Duodenal mucosa (tissue), 2 donors: ENCODE measurements at regions not wholly inside any gene's neighbourhood (a gene's known extent, or its start where the extent isn't known, plus 50 kb on each side); places are given as distances from the start of the nearest gene placed in this dataset.

Experiments
- H3K27ac ChIP-seq: one replicate; pipeline ENCODE4 v1.7.0; 2013; ENCODE audit warnings: low read depth, low read length
- H3K27me3 ChIP-seq, 2 donors: one replicate each; pipeline ENCODE4 v1.7.0; 2013; ENCODE audit warnings: low read length in 2 of 2, control low read depth in 1 of 2; ENCODE audit not compliant: insufficient read depth in 2 of 2, control insufficient read depth in 1 of 2
- H3K36me3 ChIP-seq, 2 donors: one replicate each; pipeline ENCODE4 v1.7.0; 2013; ENCODE audit warnings: low read length in 2 of 2, control low read depth in 1 of 2; ENCODE audit not compliant: insufficient read depth in 2 of 2, control insufficient read depth in 1 of 2
- H3K4me1 ChIP-seq, 2 donors: one replicate each; pipeline ENCODE4 v1.7.0; 2013; ENCODE audit warnings: low read length in 2 of 2, control low read depth in 1 of 2; ENCODE audit not compliant: insufficient read depth in 2 of 2, control insufficient read depth in 1 of 2
- H3K4me3 ChIP-seq, 2 donors: one replicate each; pipeline ENCODE4 v1.7.0; 2013; ENCODE audit warnings: low read length in 2 of 2, low read depth in 1 of 2
- H3K9ac ChIP-seq, 2 donors: one replicate each; pipeline ENCODE4 v1.7.0; 2013; ENCODE audit warnings: low read length in 2 of 2, low read depth in 1 of 2
- H3K9me3 ChIP-seq, 2 donors: one replicate each; pipeline ENCODE4 v1.7.0; 2013; ENCODE audit warnings: low read length in 2 of 2, control low read depth in 1 of 2; ENCODE audit not compliant: control insufficient read depth in 1 of 2

GRCh38 chr14:71600309-71600708, 331.9 kb upstream of the RGS6 start:
- Histone ChIP-seq H3K36me3 (peaks cover 0 to 6% of the 10 kb centered on the region in 2 donors), H3K4me1 (peaks cover 0 to 7% of the 10 kb centered on the region in 2 donors), H3K9me3 (peaks cover 0 to 9% of the 10 kb centered on the region in 2 donors), H3K27me3 (no peaks in the 10 kb centered on the region), H3K9ac (no peak overlapping the region), H3K27ac (no peak overlapping the region), H3K4me3 (no peak overlapping the region)

GRCh38 chr14:71602524-71602923, 329.7 kb upstream of the RGS6 start:
- Histone ChIP-seq H3K9ac (no peak overlapping the region), H3K27me3 (no peaks in the 10 kb centered on the region), H3K36me3 (peaks cover 0 to 6% of the 10 kb centered on the region in 2 donors), H3K4me3 (no peak overlapping the region), H3K4me1 (peaks cover 0 to 7% of the 10 kb centered on the region in 2 donors), H3K27ac (no peak overlapping the region), H3K9me3 (peaks cover 0 to 9% of the 10 kb centered on the region in 2 donors)

GRCh38 chr14:71604231-71604630, 328.0 kb upstream of the RGS6 start:
- H3K9ac ChIP-seq = no peak overlapping the region
- peaks cover 0 to 9% of the 10 kb centered on the region in 2 donors for H3K9me3 ChIP-seq
- H3K36me3 ChIP-seq = peaks cover 0 to 6% of the 10 kb centered on the region in 2 donors
- H3K4me3 ChIP-seq = no peak overlapping the region
- no peak overlapping the region for H3K27ac ChIP-seq
- no peaks in the 10 kb centered on the region for H3K27me3 ChIP-seq
- H3K4me1 ChIP-seq = no peaks in the 10 kb centered on the region

GRCh38 chr14:71606064-71606463, 326.2 kb upstream of the RGS6 start:
- Histone ChIP-seq H3K4me1 (no peaks in the 10 kb centered on the region), H3K4me3 (no peak overlapping the region), H3K27ac (no peak overlapping the region), H3K9ac (no peak overlapping the region), H3K9me3 (no peaks in the 10 kb centered on the region), H3K36me3 (no peaks in the 10 kb centered on the region), H3K27me3 (no peaks in the 10 kb centered on the region)

GRCh38 chr14:71606575-71606974, 325.7 kb upstream of the RGS6 start:
- H3K36me3 ChIP-seq = no peaks in the 10 kb centered on the region
- H3K4me1 ChIP-seq = no peaks in the 10 kb centered on the region
- H3K27me3 ChIP-seq = no peaks in the 10 kb centered on the region
- H3K9me3 ChIP-seq = no peaks in the 10 kb centered on the region
- no peak overlapping the region for H3K4me3 ChIP-seq
- no peak overlapping the region for H3K27ac ChIP-seq
- no peak overlapping the region for H3K9ac ChIP-seq

GRCh38 chr14:71607056-71607455, 325.2 kb upstream of the RGS6 start:
- H3K9me3 ChIP-seq = no peaks in the 10 kb centered on the region
- no peak overlapping the region for H3K9ac ChIP-seq
- H3K27me3 ChIP-seq = no peaks in the 10 kb centered on the region
- no peak overlapping the region for H3K4me3 ChIP-seq
- no peaks in the 10 kb centered on the region for H3K4me1 ChIP-seq
- H3K27ac ChIP-seq = no peak overlapping the region
- H3K36me3 ChIP-seq = no peaks in the 10 kb centered on the region

- no peak overlapping the region for H3K9ac ChIP-seq
- H3K27ac ChIP-seq = no peak overlapping the region
- no peak overlapping the region for H3K4me3 ChIP-seq
- H3K9me3 ChIP-seq = no peaks in the 10 kb centered on the region
- H3K4me1 ChIP-seq = no peaks in the 10 kb centered on the region
- H3K36me3 ChIP-seq = no peaks in the 10 kb centered on the region
- H3K27me3 ChIP-seq = no peaks in the 10 kb centered on the region
These were observed 322.1 kb upstream of the RGS6 start for GRCh38 chr14:71610149-71610548.

GRCh38 chr14:71610797-71611196, 321.4 kb upstream of the RGS6 start:
- H3K27ac ChIP-seq = no peak overlapping the region
- H3K9ac ChIP-seq = no peak overlapping the region
- no peaks in the 10 kb centered on the region for H3K27me3 ChIP-seq
- no peaks in the 10 kb centered on the region for H3K9me3 ChIP-seq
- H3K4me1 ChIP-seq = no peaks in the 10 kb centered on the region
- no peak overlapping the region for H3K4me3 ChIP-seq
- H3K36me3 ChIP-seq = no peaks in the 10 kb centered on the region

- no peaks in the 10 kb centered on the region for H3K36me3 ChIP-seq
- H3K4me1 ChIP-seq = no peaks in the 10 kb centered on the region
- H3K27ac ChIP-seq = no peak overlapping the region
- no peak overlapping the region for H3K9ac ChIP-seq
- no peaks in the 10 kb centered on the region for H3K27me3 ChIP-seq
- H3K4me3 ChIP-seq = no peak overlapping the region
- H3K9me3 ChIP-seq = no peaks in the 10 kb centered on the region
These were observed 319.1 kb upstream of the RGS6 start for GRCh38 chr14:71613168-71613567.

- Histone ChIP-seq H3K4me3 (no peak overlapping the region), H3K27ac (no peak overlapping the region), H3K9ac (no peak overlapping the region), H3K4me1 (no peaks in the 10 kb centered on the region), H3K9me3 (no peaks in the 10 kb centered on the region), H3K27me3 (no peaks in the 10 kb centered on the region), H3K36me3 (peaks cover 0 to 2% of the 10 kb centered on the region in 2 donors)
These were observed 316.2 kb upstream of the RGS6 start for GRCh38 chr14:71616013-71616412.

GRCh38 chr14:71618047-71618446, 314.2 kb upstream of the RGS6 start:
- Histone ChIP-seq H3K9ac (no peak overlapping the region), H3K9me3 (no peaks in the 10 kb centered on the region), H3K27me3 (no peaks in the 10 kb centered on the region), H3K4me1 (no peaks in the 10 kb centered on the region), H3K4me3 (no peak overlapping the region), H3K27ac (no peak overlapping the region), H3K36me3 (peaks cover 0 to 13% of the 10 kb centered on the region in 2 donors)
